Lower leg skin (tissue), 3 donors: ENCODE measurements at regions not wholly inside any gene's neighbourhood (a gene's known extent, or its start where the extent isn't known, plus 50 kb on each side); places are given as distances from the start of the nearest gene placed in this dataset.

Experiments
- POLR2A ChIP-seq, 2 donors: fragments of 450-650 bp; IDR thresholded peaks; one replicate each; pipeline ENCODE4 v1.6.1; 2016 to 2017; ENCODE audit warnings: antibody characterized with exemption in 2 of 2, mild to moderate bottlenecking in 1 of 2, moderate library complexity in 1 of 2
- TF ChIP-seq, protein P1 (sequence below), 3 donors: fragments of 450-650 bp; IDR thresholded peaks; one replicate each; pipeline ENCODE4 v1.5.1; 2016; ENCODE audit warnings: antibody characterized with exemption in 3 of 3, mild to moderate bottlenecking in 3 of 3, moderate library complexity in 2 of 3

DNA sequence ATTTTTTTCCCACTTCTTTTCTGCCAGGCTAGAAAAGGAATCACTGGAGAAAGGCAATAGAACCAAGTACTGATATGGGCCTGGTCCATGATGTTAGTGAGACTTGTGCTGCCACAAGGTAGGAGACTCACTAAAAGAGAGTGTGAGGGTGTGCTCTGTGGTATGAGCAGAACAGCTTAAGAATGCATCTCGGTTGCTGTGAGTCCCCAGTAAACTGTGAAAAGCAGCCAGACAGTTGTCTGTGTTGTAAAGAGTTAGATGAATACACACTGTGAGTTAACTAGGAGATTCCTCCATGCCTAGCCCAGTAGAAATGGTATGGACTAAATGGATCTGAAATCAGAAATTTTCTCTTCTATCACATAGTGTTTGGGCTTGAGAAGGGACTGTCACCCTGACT is 1177.3 kb upstream of the MIR17HG start:
- TF ChIP-seq, protein P1, sequence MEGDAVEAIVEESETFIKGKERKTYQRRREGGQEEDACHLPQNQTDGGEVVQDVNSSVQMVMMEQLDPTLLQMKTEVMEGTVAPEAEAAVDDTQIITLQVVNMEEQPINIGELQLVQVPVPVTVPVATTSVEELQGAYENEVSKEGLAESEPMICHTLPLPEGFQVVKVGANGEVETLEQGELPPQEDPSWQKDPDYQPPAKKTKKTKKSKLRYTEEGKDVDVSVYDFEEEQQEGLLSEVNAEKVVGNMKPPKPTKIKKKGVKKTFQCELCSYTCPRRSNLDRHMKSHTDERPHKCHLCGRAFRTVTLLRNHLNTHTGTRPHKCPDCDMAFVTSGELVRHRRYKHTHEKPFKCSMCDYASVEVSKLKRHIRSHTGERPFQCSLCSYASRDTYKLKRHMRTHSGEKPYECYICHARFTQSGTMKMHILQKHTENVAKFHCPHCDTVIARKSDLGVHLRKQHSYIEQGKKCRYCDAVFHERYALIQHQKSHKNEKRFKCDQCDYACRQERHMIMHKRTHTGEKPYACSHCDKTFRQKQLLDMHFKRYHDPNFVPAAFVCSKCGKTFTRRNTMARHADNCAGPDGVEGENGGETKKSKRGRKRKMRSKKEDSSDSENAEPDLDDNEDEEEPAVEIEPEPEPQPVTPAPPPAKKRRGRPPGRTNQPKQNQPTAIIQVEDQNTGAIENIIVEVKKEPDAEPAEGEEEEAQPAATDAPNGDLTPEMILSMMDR (IDR thresholded peaks at IDR 0.05), result no peak
- TF ChIP-seq POLR2A (IDR thresholded peaks at IDR 0.05), result no peak
